NCI-H146 (cell line): ENCODE measurements at regions not wholly inside any gene's neighbourhood (a gene's known extent, or its start where the extent isn't known, plus 50 kb on each side); places are given as distances from the start of the nearest gene placed in this dataset.

Experiments
- DNase-seq: peaks from one replicate; lab custom pipeline; 2025; lab: John Stamatoyannopoulos, UW

DNA sequence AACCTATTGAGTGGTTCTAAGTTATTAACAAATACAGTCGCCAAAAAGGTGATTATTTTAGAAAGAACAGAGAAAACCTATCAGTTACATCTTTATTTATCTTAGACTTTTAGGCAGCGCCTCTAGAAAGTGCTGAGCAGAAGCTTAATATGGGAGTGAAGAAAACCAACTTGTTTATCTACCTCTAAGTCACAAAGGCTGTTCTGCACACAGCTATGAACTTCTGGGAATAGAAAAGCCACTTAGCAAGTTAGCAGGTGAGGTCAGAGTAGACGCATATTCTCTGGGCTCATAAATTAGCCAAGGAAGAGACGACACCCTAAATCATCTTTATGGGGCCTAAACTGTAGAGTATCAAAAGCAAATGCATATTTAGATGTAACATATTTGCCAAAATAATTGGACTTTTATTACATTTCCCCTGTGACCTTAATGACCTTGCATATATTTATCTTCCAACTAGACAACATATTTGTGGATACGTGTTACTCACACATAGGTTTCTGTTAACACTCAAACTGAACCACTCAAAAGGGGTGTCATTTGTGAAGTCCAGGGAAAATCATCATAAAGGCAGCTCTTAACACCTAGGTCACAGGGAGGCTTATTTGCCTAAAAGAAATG, 267.1 kb downstream of the ADGB start:
- no peak for DNase-seq

- no peak for DNase-seq
Observed at GRCh38 chr6:146866731-146867414, 268.1 kb downstream of the ADGB start.

DNA sequence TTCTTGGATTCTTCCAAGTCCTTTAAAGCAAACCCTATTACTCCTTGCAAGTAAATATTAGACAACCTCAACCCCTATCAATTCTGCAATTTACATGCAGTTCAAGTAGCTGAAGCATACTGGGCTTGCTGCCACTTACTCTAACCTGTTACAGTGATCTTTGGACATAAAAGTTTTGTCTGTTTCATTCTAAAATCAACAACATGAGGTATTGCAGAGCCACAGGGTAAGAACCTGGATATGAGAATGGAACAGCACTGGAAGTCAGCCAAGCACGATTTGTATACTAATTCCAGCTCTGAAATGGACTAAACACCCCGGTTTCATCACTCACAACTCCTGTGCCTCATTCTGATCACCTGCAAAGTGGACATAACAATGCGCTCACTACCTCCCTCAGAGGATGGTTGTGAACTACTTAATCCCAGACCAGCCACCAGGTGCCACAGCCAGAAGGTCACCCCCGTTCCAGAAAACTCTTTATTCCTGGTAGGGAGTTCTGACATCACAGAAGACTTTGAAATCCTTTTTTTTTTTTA, 270.0 kb downstream of the ADGB start:
- DNase-seq = no peak

- no peak for DNase-seq
Observed at GRCh38 chr6:146870760-146871159, 272.0 kb downstream of the ADGB start.

- peak; percentile 59 for DNase-seq
Observed at GRCh38 chr6:146871611-146872425, 273.0 kb downstream of the ADGB start.

DNA sequence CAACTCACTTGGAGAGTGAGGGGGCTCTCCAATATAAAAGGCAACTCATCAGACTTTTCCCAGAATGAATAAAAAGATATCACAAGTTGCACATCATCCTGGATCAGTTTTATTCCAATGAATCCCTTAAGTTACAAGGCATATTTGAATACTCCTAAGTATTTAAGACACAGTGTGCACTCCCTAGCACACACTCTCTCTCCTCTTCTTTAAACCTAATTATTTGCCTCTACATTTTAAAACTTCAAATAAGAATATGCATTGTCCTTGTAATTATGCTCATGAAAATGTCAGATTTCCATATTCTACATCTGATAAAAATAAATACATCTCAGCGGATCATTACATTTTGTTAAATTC, 273.6 kb downstream of the ADGB start:
- no peak for DNase-seq

DNA sequence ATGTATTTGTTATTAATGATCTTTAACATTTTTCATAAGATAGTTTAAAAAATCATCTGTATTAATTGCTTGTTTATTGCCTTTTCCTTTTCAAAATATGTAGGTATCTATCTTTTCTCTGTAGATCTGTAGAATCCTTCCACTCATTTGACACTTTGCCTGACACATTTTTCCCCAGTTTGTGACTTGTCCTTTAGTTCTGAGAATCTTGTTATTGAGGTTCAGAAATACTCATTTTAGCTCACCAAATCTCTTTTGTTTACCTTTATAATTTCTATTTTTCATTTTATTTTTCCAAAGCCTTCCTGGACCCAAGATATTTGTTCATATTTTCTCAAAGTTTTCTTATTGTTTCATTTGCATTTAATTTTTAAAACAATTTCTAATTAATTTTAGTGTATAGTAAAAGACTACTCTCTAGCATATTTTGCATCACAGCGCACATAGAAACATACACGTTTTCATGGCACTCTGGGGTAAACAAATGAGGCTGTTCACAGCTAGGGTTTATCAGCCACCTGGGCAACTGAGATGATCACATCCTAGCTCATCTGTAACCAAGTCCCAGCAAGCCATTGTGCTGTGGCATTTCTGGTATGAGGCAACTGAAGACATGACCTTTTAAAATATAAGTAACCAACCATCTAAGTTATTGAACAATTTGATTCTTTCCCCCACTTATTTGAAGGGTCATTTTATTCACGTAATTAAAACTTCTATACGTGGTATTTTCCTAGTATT, 275.7 kb downstream of the ADGB start:
- no peak for DNase-seq

DNA sequence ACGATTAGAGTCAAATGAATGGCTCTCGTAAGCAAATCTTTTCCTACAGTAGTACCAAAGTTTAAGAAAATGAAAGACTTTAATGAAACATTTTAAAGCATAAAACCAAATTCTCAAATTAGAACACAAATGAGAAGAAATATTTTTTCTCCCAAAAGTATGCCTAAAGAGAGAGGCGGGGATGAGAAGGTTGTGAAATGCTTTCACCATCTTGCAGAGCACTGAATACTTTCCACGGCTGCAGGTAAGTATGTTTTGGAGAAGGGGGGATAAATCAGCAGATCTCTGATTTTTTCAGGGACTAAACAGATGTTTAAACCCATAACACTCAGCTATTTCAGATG, 277.1 kb downstream of the ADGB start:
- no peak for DNase-seq

GRCh38 chr6:146876271-146877151, 277.7 kb downstream of the ADGB start:
- no peak for DNase-seq

- DNase-seq = no peak
Observed at GRCh38 chr6:146878168-146878951, 279.6 kb downstream of the ADGB start.

DNA sequence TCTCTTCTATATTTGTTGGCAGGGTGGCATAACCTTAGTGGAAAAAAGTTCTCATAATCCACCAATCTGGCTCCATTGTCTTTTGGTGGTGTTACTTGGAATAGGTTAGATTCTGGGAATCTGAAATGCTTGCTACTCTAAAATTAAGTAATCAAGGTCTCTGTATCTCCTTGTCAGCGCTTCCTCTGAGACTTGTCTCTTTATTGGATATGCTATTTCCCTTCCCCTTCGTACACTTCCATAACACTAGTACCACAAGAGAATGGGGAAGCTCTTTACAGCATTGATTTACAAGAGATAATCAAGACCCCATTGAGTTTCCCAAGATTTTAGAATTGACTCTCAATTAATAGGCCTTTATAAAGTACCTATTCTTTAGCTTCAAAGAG, 280.2 kb downstream of the ADGB start:
- DNase-seq = no peak

DNA sequence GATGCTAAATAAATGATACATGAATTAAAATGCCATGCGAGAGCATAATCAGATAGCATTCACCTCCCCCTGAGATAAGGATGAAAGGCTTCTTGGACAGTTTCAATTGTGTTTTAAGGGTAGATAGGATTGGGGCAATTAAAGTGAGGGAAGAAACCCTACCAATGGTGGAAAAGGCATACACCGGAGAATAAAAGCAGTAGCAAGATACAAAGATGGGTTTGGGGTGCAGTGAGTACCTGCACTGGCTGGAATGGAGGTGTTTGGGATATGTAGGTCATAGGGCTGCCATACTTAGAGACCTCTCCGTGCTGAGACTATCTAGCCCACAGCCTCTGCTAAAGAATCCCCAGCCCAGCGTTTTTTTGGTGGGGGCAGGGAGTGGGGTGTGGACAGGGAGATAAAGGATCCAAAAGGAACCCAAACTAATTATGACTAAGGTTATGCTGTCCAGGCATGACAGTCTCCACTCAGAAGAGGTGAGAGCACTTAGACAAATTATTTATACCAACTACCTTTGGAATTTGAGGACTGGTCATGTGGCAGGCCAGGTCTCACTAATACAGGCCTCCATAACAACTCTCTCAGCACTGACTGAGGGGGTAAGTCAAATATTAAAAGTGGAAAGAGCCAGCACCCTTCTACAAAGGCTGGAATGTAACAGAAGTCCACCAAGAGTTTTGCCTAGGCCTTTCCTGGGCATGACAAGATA, 280.8 kb downstream of the ADGB start:
- no peak for DNase-seq

GRCh38 chr6:146881228-146882181, 282.7 kb downstream of the ADGB start:
- no peak for DNase-seq

- no peak for DNase-seq
Observed at GRCh38 chr6:146883640-146884531, 285.1 kb downstream of the ADGB start.

DNA sequence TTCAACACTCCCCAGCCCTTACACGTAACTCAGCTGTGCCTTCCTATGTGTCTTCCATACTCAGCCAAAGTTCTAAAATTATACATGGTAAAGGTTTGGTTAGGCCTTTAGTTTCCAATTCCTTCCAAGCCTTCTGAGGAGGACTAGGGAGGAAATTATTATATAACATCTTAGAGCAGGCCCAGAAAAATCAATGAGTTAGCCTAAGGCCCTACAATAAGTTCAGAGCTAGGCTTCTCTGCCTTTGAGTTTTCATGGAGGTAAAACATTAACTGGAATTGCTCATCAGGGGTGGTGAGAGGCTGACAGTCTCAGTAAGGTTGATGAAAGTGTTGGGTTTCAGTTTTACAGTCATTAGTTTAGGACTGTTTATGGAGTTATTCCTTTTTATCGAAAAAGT, 286.0 kb downstream of the ADGB start:
- DNase-seq = no peak

GRCh38 chr6:146885708-146886457, 287.1 kb downstream of the ADGB start:
- no peak for DNase-seq
